Naive B cell (primary cell): ENCODE measurements at regions not wholly inside any gene's neighbourhood (a gene's known extent, or its start where the extent isn't known, plus 50 kb on each side); places are given as distances from the start of the nearest gene placed in this dataset.
A peak's percentile ranks its signal among the peaks of the same experiment; 100 is the strongest.
"Not testable (repeated sequence)": the region's sequence is repeated elsewhere in the genome, so short reads cannot be mapped to it uniquely, and the experiment has no call there.

ENCODE experiments used
- ATAC-seq, 2 donors: fragments of 150-1000 bp; cut with Tn5 transposase; 2 replicates each; pipeline ENCODE4 v1.10.0; 2021; ENCODE audit warnings: low read depth in 2 of 2, mild to moderate bottlenecking in 2 of 2, moderate library complexity in 2 of 2
- DNase-seq: peaks from one replicate; pipeline ENCODE4 v3.0.0; 2022
- H3K27ac Mint-ChIP-seq, 6 donors: one replicate each; pipeline ENCODE4 v1.8.0; 2020 to 2022; ENCODE audit warnings: mild to moderate bottlenecking in 6 of 6, mixed read lengths in 6 of 6, moderate library complexity in 5 of 6, inconsistent platforms in 2 of 6
- H3K27me3 Mint-ChIP-seq, 3 donors: one replicate each; pipeline ENCODE4 v1.8.0; 2021 to 2022; ENCODE audit warnings: mixed read lengths in 3 of 3, mild to moderate bottlenecking in 1 of 3
- H3K36me3 Mint-ChIP-seq, 2 donors: one replicate each; pipeline ENCODE4 v1.8.0; 2020 to 2022; ENCODE audit warnings: mixed read lengths in 2 of 2, inconsistent platforms in 1 of 2, mild to moderate bottlenecking in 1 of 2
- H3K4me1 Mint-ChIP-seq, 3 donors: one replicate each; pipeline ENCODE4 v1.8.0; 2020 to 2022; ENCODE audit warnings: mixed read lengths in 3 of 3, inconsistent platforms in 1 of 3, mild to moderate bottlenecking in 1 of 3, moderate library complexity in 1 of 3
- H3K4me3 Mint-ChIP-seq, 8 donors: one replicate each; pipeline ENCODE4 v1.8.0; 2020 to 2022; ENCODE audit warnings: mild to moderate bottlenecking in 8 of 8, mixed read lengths in 8 of 8, moderate library complexity in 8 of 8, inconsistent platforms in 2 of 8
- H3K9me3 Mint-ChIP-seq, 7 donors: one replicate each; pipeline ENCODE4 v1.8.0; 2020 to 2022; ENCODE audit warnings: mixed read lengths in 7 of 7, mild to moderate bottlenecking in 5 of 7, inconsistent platforms in 2 of 7, moderate library complexity in 1 of 7

DNA sequence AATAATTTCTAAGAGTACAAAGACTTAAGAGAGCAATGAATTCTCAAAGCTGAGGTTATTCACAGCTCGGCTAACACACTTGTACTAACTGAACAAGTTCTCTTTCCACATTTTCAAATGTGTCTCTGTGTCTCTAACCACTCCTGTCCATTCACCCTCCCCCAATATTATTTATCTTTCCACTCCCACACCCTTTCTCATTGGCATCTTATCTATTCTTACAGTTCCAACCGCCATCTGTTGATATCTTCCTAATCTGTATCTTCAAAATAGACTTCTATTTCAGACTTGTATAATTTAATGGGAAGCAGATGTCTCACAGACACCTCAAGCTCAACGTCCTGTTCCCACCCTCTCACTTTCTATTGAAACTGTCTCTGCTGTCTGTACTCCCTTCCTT lies 205.9 kb downstream of the ANXA1 start:
- Mint-ChIP-seq H3K27me3 (no peaks in the 10 kb centered on the region), H3K4me3 (no peak overlapping the region), H3K27ac (no peak overlapping the region), H3K9me3 (no peaks in the 10 kb centered on the region), H3K4me1 (no peaks in the 10 kb centered on the region), H3K36me3 (no peaks in the 10 kb centered on the region)
- no peak for ATAC-seq
- no peak for DNase-seq

GRCh38 chr9:73370053-73370452 lies 218.4 kb downstream of the ANXA1 start:
- no peak for DNase-seq
- H3K9me3 Mint-ChIP-seq: no peaks in the 10 kb centered on the region
- H3K27ac Mint-ChIP-seq: no peak overlapping the region
- H3K4me3 Mint-ChIP-seq: no peak overlapping the region
- no peak for ATAC-seq
- H3K4me1 Mint-ChIP-seq: no peaks in the 10 kb centered on the region
- no peaks in the 10 kb centered on the region for H3K36me3 Mint-ChIP-seq
- no peaks in the 10 kb centered on the region for H3K27me3 Mint-ChIP-seq

DNA sequence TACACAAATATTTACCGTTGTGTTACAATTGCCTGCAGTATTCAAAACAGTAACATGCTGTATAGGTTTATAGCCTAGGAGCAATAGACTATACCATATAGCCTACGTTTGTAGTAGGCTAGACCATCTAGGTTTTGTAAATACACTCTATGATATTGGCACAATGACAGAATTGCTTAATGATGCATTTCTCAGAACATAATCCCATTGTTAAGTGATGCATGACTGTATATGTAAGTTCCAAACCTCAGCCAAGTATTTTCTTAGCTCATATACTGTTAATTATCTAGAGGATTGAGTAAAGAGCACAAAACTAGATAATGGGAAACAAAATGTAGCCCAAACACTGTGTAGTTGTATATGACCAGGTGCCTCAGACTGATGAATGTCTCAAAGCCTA lies 220.1 kb downstream of the ANXA1 start:
- Mint-ChIP-seq H3K9me3 (no peaks in the 10 kb centered on the region), H3K27ac (no peak overlapping the region), H3K36me3 (no peaks in the 10 kb centered on the region), H3K4me1 (no peaks in the 10 kb centered on the region), H3K4me3 (no peak overlapping the region), H3K27me3 (no peaks in the 10 kb centered on the region)
- no peak for ATAC-seq
- DNase-seq: no peak

- Mint-ChIP-seq H3K36me3 (no peaks in the 10 kb centered on the region), H3K27me3 (no peaks in the 10 kb centered on the region), H3K27ac (no peak overlapping the region), H3K4me3 (no peak overlapping the region), H3K9me3 (peaks cover 0 to 4% (median 1%) of the 10 kb centered on the region in 7 donors), H3K4me1 (no peaks in the 10 kb centered on the region)
- ATAC-seq: no peak
- DNase-seq: no peak
These were observed 228.7 kb downstream of the ANXA1 start for GRCh38 chr9:73380411-73380810.

DNA sequence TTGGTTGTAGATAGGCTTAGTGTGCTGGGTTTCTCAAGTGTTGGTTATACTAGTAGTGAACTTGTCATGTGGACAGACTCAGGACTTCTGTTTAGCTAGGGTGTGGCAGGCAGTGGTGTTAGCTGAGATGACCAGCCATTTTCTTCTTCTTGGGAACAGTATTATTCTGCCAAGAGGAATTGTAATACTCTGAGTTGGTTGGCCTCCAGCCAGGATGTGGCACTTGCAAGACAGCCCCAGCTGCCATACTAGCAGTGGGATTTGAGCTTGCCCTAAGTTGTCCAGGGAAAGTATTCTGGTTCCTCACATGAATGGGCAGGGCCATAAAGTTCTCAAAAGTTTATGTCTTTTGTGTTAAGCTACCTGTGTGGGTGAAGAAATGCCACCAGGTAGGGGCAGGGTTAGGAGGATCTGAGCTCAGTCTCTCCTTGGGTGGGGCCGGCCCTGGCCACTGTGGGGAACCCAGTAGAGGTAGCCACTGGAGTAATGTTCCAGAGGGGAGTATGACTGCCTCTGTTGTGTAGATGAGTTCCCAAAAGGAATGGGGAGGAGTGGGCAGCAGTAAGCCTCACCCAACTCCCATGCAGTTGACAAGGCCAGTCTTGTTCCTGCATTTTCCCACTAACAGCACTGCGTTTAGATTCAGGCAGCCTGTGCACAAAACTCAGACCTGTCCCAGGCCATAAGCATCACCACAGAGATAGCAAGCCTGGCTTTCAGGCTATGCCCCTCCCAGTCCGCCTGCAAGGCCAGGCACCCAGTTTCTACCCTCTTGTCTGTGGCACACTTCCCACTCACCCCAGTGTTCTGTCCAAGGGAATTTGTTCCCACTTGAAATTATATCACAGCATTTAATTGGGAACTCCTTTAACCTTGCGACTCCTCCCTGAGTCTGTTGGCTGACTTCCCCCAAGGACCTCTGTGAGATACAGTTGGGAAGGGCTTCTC lies 250.7 kb downstream of the ANXA1 start:
- Mint-ChIP-seq H3K27me3 (no peaks in the 10 kb centered on the region), H3K4me1 (no peaks in the 10 kb centered on the region), H3K9me3 (peaks cover 0 to 18% (median 4%) of the 10 kb centered on the region in 7 donors), H3K4me3 (no peak overlapping the region), H3K36me3 (no peaks in the 10 kb centered on the region), H3K27ac (no peak overlapping the region)
- no peak for ATAC-seq
- no peak for DNase-seq

DNA sequence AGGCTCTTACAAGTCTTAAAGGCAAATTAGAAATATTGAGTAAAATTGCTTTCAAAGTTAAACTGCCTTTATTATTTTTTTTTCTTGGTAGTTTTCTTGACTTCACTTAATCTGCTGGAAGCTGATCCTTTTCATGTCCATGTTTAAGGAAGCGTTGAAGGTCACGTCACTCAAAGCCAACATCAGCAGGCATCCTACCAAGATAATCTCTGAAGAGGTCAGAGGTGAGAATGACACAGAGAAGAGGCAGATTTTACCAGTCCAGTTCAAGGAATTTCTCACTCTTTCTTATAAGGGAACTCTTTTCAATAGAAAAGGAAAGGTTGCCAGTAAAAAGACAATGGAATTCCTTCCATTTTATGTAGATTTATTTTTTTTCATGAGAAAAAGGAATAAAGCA lies 259.8 kb downstream of the ANXA1 start:
- Mint-ChIP-seq H3K36me3 (no peaks in the 10 kb centered on the region), H3K4me1 (no peaks in the 10 kb centered on the region), H3K27ac (no peak overlapping the region), H3K4me3 (no peak overlapping the region), H3K27me3 (no peaks in the 10 kb centered on the region), H3K9me3 (peaks cover 0 to 3% (median 0%) of the 10 kb centered on the region in 7 donors)
- no peak for DNase-seq
- no peak for ATAC-seq

- no peak overlapping the region for H3K27ac Mint-ChIP-seq
- H3K4me1 Mint-ChIP-seq: no peaks in the 10 kb centered on the region
- ATAC-seq: no peak
- no peak overlapping the region for H3K4me3 Mint-ChIP-seq
- DNase-seq: no peak
- H3K36me3 Mint-ChIP-seq: no peaks in the 10 kb centered on the region
- H3K9me3 Mint-ChIP-seq: peaks cover 0 to 1% (median 0%) of the 10 kb centered on the region in 7 donors
- H3K27me3 Mint-ChIP-seq: no peaks in the 10 kb centered on the region
These were observed 261.2 kb downstream of the ANXA1 start for GRCh38 chr9:73412874-73413273.

DNA sequence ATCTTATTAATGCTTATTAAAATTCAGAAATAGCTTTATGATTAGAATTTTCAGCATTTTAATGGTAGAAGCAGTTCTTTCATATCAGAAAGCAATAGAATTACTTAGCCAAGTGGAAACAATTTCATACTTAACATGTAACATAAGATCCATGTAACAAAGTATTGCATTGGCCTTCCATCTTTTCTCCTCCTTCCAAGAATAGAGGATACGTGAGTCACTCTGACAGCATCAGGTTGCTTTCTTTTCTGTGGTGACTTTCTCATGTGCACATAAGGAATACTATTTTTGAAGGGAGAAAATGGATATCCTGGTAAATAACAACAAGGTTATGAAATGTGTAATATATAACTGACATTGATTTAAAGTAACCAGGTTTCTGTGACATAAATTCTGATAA lies 272.2 kb downstream of the ANXA1 start:
- H3K27ac Mint-ChIP-seq: no peak overlapping the region
- ATAC-seq: no peak
- no peaks in the 10 kb centered on the region for H3K27me3 Mint-ChIP-seq
- no peaks in the 10 kb centered on the region for H3K36me3 Mint-ChIP-seq
- no peaks in the 10 kb centered on the region for H3K9me3 Mint-ChIP-seq
- no peak for DNase-seq
- H3K4me1 Mint-ChIP-seq: no peaks in the 10 kb centered on the region
- H3K4me3 Mint-ChIP-seq: no peak overlapping the region

GRCh38 chr9:73426269-73426668 lies 274.6 kb downstream of the ANXA1 start:
- H3K27me3 Mint-ChIP-seq: no peaks in the 10 kb centered on the region
- ATAC-seq: no peak
- H3K4me3 Mint-ChIP-seq: no peak overlapping the region
- H3K9me3 Mint-ChIP-seq: peaks cover 0 to 9% (median 0%) of the 10 kb centered on the region in 7 donors
- H3K27ac Mint-ChIP-seq: no peak overlapping the region
- DNase-seq: no peak
- no peaks in the 10 kb centered on the region for H3K4me1 Mint-ChIP-seq
- H3K36me3 Mint-ChIP-seq: no peaks in the 10 kb centered on the region

DNA sequence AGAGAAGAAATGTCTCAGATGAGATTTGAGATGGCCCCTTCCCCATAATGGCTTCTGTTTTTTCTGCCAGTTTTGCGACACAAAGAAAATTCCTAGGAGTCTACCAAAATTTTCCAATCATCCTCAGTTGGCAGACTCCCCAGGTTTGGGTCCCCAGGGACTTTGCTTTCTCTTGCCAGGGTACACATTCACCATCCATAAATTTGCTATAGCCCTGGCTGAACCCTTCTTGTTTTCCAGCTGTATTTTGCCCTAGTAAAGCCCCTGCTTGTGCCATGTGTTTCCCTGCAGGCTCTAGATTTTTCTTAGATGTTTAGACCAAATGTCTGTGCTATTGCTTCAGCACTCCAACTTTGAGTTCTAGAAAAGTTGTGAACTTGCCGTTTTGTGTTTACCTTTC lies 283.2 kb downstream of the ANXA1 start:
- Mint-ChIP-seq H3K4me1 (no peaks in the 10 kb centered on the region), H3K9me3 (peaks cover 0 to 8% (median 0%) of the 10 kb centered on the region in 7 donors), H3K27ac (no peak overlapping the region), H3K27me3 (no peaks in the 10 kb centered on the region), H3K36me3 (no peaks in the 10 kb centered on the region), H3K4me3 (no peak overlapping the region)
- ATAC-seq (no peak), DNase-seq (no peak)

DNA sequence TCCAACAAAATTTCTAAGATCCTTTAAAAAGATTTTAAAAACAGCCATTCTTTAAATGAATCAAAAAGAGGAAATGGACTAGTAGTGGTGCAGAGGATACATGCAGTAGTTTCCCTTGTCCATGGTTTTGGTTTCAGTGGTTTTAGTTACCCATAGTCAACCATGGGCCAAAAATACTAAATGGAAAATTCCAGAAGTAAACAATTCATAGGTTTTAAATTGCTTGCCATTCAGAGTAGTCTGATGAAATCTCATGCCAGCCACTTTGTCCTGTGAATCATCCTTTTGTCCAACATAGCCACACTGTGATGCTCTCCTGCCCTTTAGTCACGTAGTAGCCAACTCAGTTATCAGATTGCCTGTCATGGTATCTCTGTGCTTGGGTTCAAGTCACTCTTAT lies 286.1 kb downstream of the ANXA1 start:
- Mint-ChIP-seq H3K4me3 (no peak overlapping the region), H3K27ac (no peak overlapping the region), H3K9me3 (peaks cover 0 to 2% (median 0%) of the 10 kb centered on the region in 7 donors), H3K27me3 (no peaks in the 10 kb centered on the region), H3K4me1 (no peaks in the 10 kb centered on the region), H3K36me3 (no peaks in the 10 kb centered on the region)
- no peak for DNase-seq
- ATAC-seq: no peak

DNA sequence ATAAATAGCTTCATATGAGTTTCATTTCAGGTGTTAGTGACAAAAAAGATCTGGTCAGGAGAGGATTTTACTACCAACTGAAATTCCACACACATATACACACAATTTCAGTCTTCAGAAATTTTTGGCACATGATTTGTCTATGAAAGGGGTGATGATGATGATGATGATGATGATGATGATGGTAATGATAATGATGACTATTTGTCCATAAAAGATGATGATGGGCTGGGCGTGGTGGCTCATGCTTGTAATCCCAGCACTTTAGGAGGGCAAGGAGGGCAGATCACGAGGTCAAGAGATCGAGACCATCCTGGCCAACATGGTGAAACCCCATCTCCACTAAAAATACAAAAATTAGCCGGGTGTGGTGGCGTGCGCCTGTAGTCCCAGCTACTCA lies 288.2 kb downstream of the ANXA1 start:
- not testable (repeated sequence) for H3K27me3 Mint-ChIP-seq, ATAC-seq, DNase-seq, H3K36me3 Mint-ChIP-seq, H3K4me3 Mint-ChIP-seq, H3K27ac Mint-ChIP-seq, H3K9me3 Mint-ChIP-seq, H3K4me1 Mint-ChIP-seq

DNA sequence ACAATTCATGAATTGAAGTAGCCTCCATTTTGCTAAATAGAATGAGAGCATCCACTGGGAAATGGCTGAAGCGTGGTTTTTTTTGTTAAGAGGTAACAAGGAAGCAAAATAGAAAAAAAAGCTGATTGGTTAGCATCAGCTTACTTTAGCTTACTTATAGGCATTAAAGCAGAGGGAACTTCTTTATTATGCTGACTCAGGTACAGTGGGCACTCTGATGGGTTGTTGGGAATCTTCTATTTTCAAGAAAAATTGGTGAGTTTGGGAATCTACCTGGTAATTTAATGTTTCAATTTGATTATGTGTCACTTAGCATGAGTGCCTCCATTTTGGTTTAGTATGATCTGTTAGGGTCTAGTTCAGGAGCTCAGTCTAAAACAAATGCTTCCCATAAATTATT lies 289.6 kb downstream of the ANXA1 start:
- no peaks in the 10 kb centered on the region for H3K27me3 Mint-ChIP-seq
- ATAC-seq (no peak), DNase-seq (no peak)
- H3K9me3 Mint-ChIP-seq: no peaks in the 10 kb centered on the region
- H3K4me3 Mint-ChIP-seq: no peak overlapping the region
- H3K36me3 Mint-ChIP-seq: no peaks in the 10 kb centered on the region
- H3K27ac Mint-ChIP-seq: no peak overlapping the region
- no peaks in the 10 kb centered on the region for H3K4me1 Mint-ChIP-seq

GRCh38 chr9:73441890-73442818 lies 290.5 kb downstream of the ANXA1 start:
- no peaks in the 10 kb centered on the region for H3K9me3 Mint-ChIP-seq
- H3K27ac Mint-ChIP-seq: peak overlapping the region in 1 of 6 donors; percentile 24
- no peak overlapping the region for H3K4me3 Mint-ChIP-seq
- no peaks in the 10 kb centered on the region for H3K27me3 Mint-ChIP-seq
- no peaks in the 10 kb centered on the region for H3K36me3 Mint-ChIP-seq
- no peak for DNase-seq
- H3K4me1 Mint-ChIP-seq: no peaks in the 10 kb centered on the region
- no peak for ATAC-seq
